Naive thymus-derived CD4-positive, alpha-beta T cell (primary cell): ENCODE measurements at regions not wholly inside any gene's neighbourhood (a gene's known extent, or its start where the extent isn't known, plus 50 kb on each side); places are given as distances from the start of the nearest gene placed in this dataset.
"Not testable (repeated sequence)": the region's sequence is repeated elsewhere in the genome, so short reads cannot be mapped to it uniquely, and the experiment has no call there.

Experiments
- ATAC-seq: fragments of 150-1000 bp; cut with Tn5 transposase; 2 replicates; pipeline ENCODE4 v1.10.0; 2021; ENCODE audit warnings: mild to moderate bottlenecking, moderate library complexity
- CTCF ChIA-PET: fragments of 350-600 bp; sonication (Branson Sonifier 250); formaldehyde crosslinking; loops from one replicate; lab custom pipeline; 2021; ENCODE audit warnings: antibody characterized with exemption; lab: Charles Lee
- POLR2A ChIA-PET: fragments of 350-600 bp; sonication (Branson Sonifier 250); formaldehyde crosslinking; loops from one replicate; lab custom pipeline; 2021; ENCODE audit warnings: antibody characterized with exemption, inconsistent platforms; lab: Charles Lee
- DNase-seq, 9 donors: peaks; one replicate each; pipeline versions ENCODE4 v3.0.0 to v3.0.0-alpha.2; 2020 to 2022; ENCODE audit warnings: mixed read lengths in 1 of 9
- H3K27ac ChIP-seq: one replicate; pipeline ENCODE4 v1.7.0; 2013; ENCODE audit warnings: mild to moderate bottlenecking, low read depth, low read length, moderate library complexity
- H3K27me3 ChIP-seq, 2 donors: one replicate each; pipeline ENCODE4 v1.7.0; 2013; ENCODE audit warnings: low read length in 2 of 2, mild to moderate bottlenecking in 2 of 2, moderate library complexity in 2 of 2; ENCODE audit not compliant: control insufficient read depth in 2 of 2, insufficient read depth in 2 of 2
- H3K36me3 ChIP-seq, 3 experiments: 1 replicate in 2 of 3; 2 replicates in 1 of 3; pipeline ENCODE4 v1.7.0; 2013; ENCODE audit warnings: low read length in 3 of 3, mild to moderate bottlenecking in 3 of 3, moderate library complexity in 1 of 3; ENCODE audit not compliant: insufficient read depth in 3 of 3, control insufficient read depth in 2 of 3
- H3K4me1 ChIP-seq, 2 donors: one replicate each; pipeline ENCODE4 v1.7.0; 2013; ENCODE audit warnings: low read length in 2 of 2, mild to moderate bottlenecking in 2 of 2, moderate library complexity in 1 of 2; ENCODE audit not compliant: control insufficient read depth in 2 of 2, insufficient read depth in 2 of 2
- H3K4me3 ChIP-seq: 2 replicates; pipeline ENCODE4 v1.7.0; 2013; ENCODE audit warnings: mild to moderate bottlenecking, low read length
- H3K9me3 ChIP-seq, 3 experiments: 1 replicate in 2 of 3; 2 replicates in 1 of 3; pipeline ENCODE4 v1.7.0; 2013; ENCODE audit warnings: low read length in 3 of 3; ENCODE audit not compliant: control insufficient read depth in 2 of 3
- H3K27ac Mint-ChIP-seq, 9 donors: one replicate each; pipeline ENCODE4 v1.8.0; 2020 to 2022; ENCODE audit warnings: mixed read lengths in 9 of 9, mild to moderate bottlenecking in 8 of 9, moderate library complexity in 5 of 9, inconsistent platforms in 2 of 9
- H3K27me3 Mint-ChIP-seq, 5 donors: one replicate each; pipeline ENCODE4 v1.8.0; 2021 to 2022; ENCODE audit warnings: mixed read lengths in 5 of 5, mild to moderate bottlenecking in 1 of 5
- H3K36me3 Mint-ChIP-seq, 5 donors: one replicate each; pipeline ENCODE4 v1.8.0; 2020 to 2022; ENCODE audit warnings: mixed read lengths in 5 of 5, mild to moderate bottlenecking in 3 of 5, inconsistent platforms in 1 of 5
- H3K4me1 Mint-ChIP-seq, 7 donors: one replicate each; pipeline ENCODE4 v1.8.0; 2020 to 2022; ENCODE audit warnings: mixed read lengths in 7 of 7, mild to moderate bottlenecking in 3 of 7, inconsistent platforms in 1 of 7
- H3K4me3 Mint-ChIP-seq, 10 donors: one replicate each; pipeline ENCODE4 v1.8.0; 2020 to 2022; ENCODE audit warnings: mild to moderate bottlenecking in 10 of 10, mixed read lengths in 10 of 10, moderate library complexity in 6 of 10, inconsistent platforms in 2 of 10
- H3K9me3 Mint-ChIP-seq, 11 donors: one replicate each; pipeline ENCODE4 v1.8.0; 2020 to 2022; ENCODE audit warnings: mixed read lengths in 11 of 11, mild to moderate bottlenecking in 4 of 11, inconsistent platforms in 1 of 11, moderate library complexity in 1 of 11
- intact Hi-C, 2 donors: fragments of 100-400 bp; cut with micrococcal nuclease; formaldehyde crosslinking; loops; one replicate each; pipeline ENCODE4 v1.15.1; 2023

GRCh38 chr1:96562094-96562493 is 159.5 kb upstream of the PTBP2 start:
- H3K9me3 ChIP-seq: no peaks in the 10 kb centered on the region
- intact Hi-C loops: no loop called here
- H3K4me1 ChIP-seq: no peaks in the 10 kb centered on the region
- Mint-ChIP-seq H3K27me3 (peaks cover 0 to 12% (median 9%) of the 10 kb centered on the region in 5 donors), H3K9me3 (peaks cover 0 to 8% (median 0%) of the 10 kb centered on the region in 11 donors), H3K4me3 (no peak overlapping the region), H3K27ac (no peak overlapping the region), H3K4me1 (no peaks in the 10 kb centered on the region), H3K36me3 (no peaks in the 10 kb centered on the region)
- no peaks in the 10 kb centered on the region for H3K27me3 ChIP-seq
- ATAC-seq (no peak), DNase-seq (no peak)
- no peak overlapping the region for H3K27ac ChIP-seq
- ChIA-PET POLR2A (no interaction called here), CTCF (no interaction called here)
- no peak overlapping the region for H3K4me3 ChIP-seq
- H3K36me3 ChIP-seq: no peaks in the 10 kb centered on the region

GRCh38 chr1:96564401-96564800 is 157.2 kb upstream of the PTBP2 start:
- H3K27ac Mint-ChIP-seq, intact Hi-C loops, ATAC-seq: not testable (repeated sequence)

DNA sequence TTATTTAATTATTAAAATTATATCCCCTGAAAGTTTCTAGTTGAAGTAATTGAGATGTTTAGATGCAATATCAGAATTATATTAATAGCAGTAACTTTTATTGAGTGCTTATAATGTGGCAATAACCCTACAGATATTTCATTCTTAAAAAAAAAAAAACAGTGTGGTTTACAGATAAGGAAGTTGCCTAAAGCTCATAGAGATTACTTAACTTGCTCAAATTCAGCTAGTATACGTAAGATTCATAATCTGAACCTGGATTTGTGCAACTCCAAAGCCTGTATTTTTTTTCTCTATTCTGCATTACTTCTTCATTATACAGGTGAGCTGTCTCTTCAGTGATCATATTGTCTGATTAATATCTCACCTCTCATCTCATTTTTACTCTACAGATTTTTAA is 156.0 kb upstream of the PTBP2 start:
- Mint-ChIP-seq H3K36me3 (no peaks in the 10 kb centered on the region), H3K9me3 (peaks cover 0 to 8% (median 0%) of the 10 kb centered on the region in 11 donors), H3K27ac (no peak overlapping the region), H3K4me3 (no peak overlapping the region), H3K4me1 (no peaks in the 10 kb centered on the region), H3K27me3 (peaks cover 0 to 12% (median 9%) of the 10 kb centered on the region in 5 donors)
- ATAC-seq: no peak
- intact Hi-C loops: no loop called here
- Histone ChIP-seq H3K4me1 (no peaks in the 10 kb centered on the region), H3K27ac (no peak overlapping the region), H3K27me3 (no peaks in the 10 kb centered on the region), H3K4me3 (no peak overlapping the region), H3K36me3 (no peaks in the 10 kb centered on the region), H3K9me3 (no peaks in the 10 kb centered on the region)
- no peak for DNase-seq
- CTCF ChIA-PET: no interaction called here
- POLR2A ChIA-PET: no interaction called here

More at GRCh38 chr1:96564401-96564800, 157.2 kb upstream of the PTBP2 start:
- H3K9me3 ChIP-seq, DNase-seq, H3K9me3 Mint-ChIP-seq, H3K4me1 ChIP-seq, POLR2A ChIA-PET, H3K27me3 ChIP-seq, H3K4me1 Mint-ChIP-seq, CTCF ChIA-PET, H3K27ac ChIP-seq, H3K4me3 Mint-ChIP-seq, H3K4me3 ChIP-seq, H3K36me3 ChIP-seq, H3K36me3 Mint-ChIP-seq: not testable (repeated sequence)
- H3K27me3 Mint-ChIP-seq: peaks cover 0 to 10% (median 9%) of the 10 kb centered on the region in 5 donors

DNA sequence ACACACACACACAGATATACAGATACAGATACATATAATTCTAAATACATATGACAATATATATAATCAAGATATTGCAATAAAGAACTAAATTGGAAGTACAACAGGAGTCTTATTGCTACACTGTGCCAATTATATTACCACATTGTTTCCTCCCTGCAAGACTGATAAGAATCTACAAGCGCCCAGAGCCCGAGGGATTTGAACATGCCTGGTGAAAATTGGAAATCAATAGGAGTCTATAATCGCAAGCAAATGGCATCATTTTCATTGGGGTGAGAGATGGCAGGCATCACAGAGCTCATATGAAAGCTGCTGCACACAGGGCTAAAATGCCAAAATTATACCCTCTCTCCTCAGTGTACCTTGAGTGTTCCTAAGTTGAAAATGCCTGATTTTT is 152.9 kb upstream of the PTBP2 start:
- no peaks in the 10 kb centered on the region for H3K4me1 ChIP-seq
- H3K4me3 Mint-ChIP-seq: no peak overlapping the region
- no peaks in the 10 kb centered on the region for H3K9me3 ChIP-seq
- intact Hi-C loops: no loop called here
- no peak overlapping the region for H3K4me3 ChIP-seq
- no peaks in the 10 kb centered on the region for H3K27me3 ChIP-seq
- H3K27me3 Mint-ChIP-seq: peaks cover 0 to 18% (median 7%) of the 10 kb centered on the region in 5 donors
- no peaks in the 10 kb centered on the region for H3K36me3 ChIP-seq
- CTCF ChIA-PET: no interaction called here
- H3K27ac ChIP-seq: no peak overlapping the region
- ATAC-seq (no peak), DNase-seq (no peak)
- H3K36me3 Mint-ChIP-seq: no peaks in the 10 kb centered on the region
- H3K4me1 Mint-ChIP-seq: no peaks in the 10 kb centered on the region
- H3K9me3 Mint-ChIP-seq: peaks cover 0 to 5% (median 0%) of the 10 kb centered on the region in 11 donors
- H3K27ac Mint-ChIP-seq: no peak overlapping the region
- POLR2A ChIA-PET: no interaction called here

GRCh38 chr1:96569288-96569687 is 152.3 kb upstream of the PTBP2 start:
- no peaks in the 10 kb centered on the region for H3K4me1 Mint-ChIP-seq
- H3K27ac ChIP-seq: no peak overlapping the region
- no peak overlapping the region for H3K4me3 ChIP-seq
- H3K4me3 Mint-ChIP-seq: no peak overlapping the region
- H3K9me3 Mint-ChIP-seq: peaks cover 0 to 2% (median 0%) of the 10 kb centered on the region in 11 donors
- ChIA-PET CTCF (no interaction called here), POLR2A (no interaction called here)
- peaks cover 0 to 22% (median 8%) of the 10 kb centered on the region in 5 donors for H3K27me3 Mint-ChIP-seq
- H3K27ac Mint-ChIP-seq: no peak overlapping the region
- no peaks in the 10 kb centered on the region for H3K36me3 Mint-ChIP-seq
- no peaks in the 10 kb centered on the region for H3K27me3 ChIP-seq
- H3K36me3 ChIP-seq: no peaks in the 10 kb centered on the region
- intact Hi-C loops: no loop called here
- DNase-seq (no peak), ATAC-seq (no peak)
- no peaks in the 10 kb centered on the region for H3K9me3 ChIP-seq
- no peaks in the 10 kb centered on the region for H3K4me1 ChIP-seq

GRCh38 chr1:96579636-96580035 is 141.9 kb upstream of the PTBP2 start:
- POLR2A ChIA-PET: no interaction called here
- H3K4me1 Mint-ChIP-seq: no peaks in the 10 kb centered on the region
- H3K27ac ChIP-seq: no peak overlapping the region
- H3K27me3 Mint-ChIP-seq: peaks cover 0 to 19% (median 3%) of the 10 kb centered on the region in 5 donors
- H3K9me3 Mint-ChIP-seq: peaks cover 0 to 4% (median 0%) of the 10 kb centered on the region in 11 donors
- CTCF ChIA-PET: no interaction called here
- H3K27ac Mint-ChIP-seq: no peak overlapping the region
- no peaks in the 10 kb centered on the region for H3K36me3 Mint-ChIP-seq
- ATAC-seq (no peak), DNase-seq (no peak)
- H3K4me3 ChIP-seq: no peak overlapping the region
- no peaks in the 10 kb centered on the region for H3K4me1 ChIP-seq
- no peaks in the 10 kb centered on the region for H3K27me3 ChIP-seq
- intact Hi-C loops: no loop called here
- H3K9me3 ChIP-seq: no peaks in the 10 kb centered on the region
- H3K4me3 Mint-ChIP-seq: no peak overlapping the region
- H3K36me3 ChIP-seq: no peaks in the 10 kb centered on the region

DNA sequence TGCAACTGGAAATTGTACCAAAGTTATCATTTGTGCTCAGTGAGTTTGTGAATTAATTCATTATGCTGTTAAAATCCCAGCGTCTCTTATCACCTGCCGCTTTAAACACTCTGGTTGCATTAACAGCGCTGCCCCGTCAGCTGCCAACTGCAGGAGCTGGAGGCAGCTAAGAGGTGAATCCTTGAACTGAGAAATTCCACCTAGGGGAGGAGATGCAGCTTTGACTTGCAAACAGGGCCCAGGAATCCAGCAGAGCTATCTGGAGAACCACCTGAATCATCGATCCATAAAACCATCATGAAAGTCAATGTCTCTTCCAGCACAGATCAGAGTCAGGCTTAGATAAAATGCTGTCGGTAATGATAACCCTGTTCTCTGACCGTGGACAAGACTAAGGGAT is 140.7 kb upstream of the PTBP2 start:
- no peaks in the 10 kb centered on the region for H3K9me3 ChIP-seq
- ChIA-PET POLR2A (no interaction called here), CTCF (no interaction called here)
- H3K27ac ChIP-seq: no peak overlapping the region
- Mint-ChIP-seq H3K36me3 (no peaks in the 10 kb centered on the region), H3K27ac (no peak overlapping the region), H3K4me1 (no peaks in the 10 kb centered on the region), H3K4me3 (no peak overlapping the region), H3K9me3 (peaks cover 0 to 4% (median 0%) of the 10 kb centered on the region in 11 donors), H3K27me3 (peaks cover 0 to 9% (median 3%) of the 10 kb centered on the region in 5 donors)
- H3K27me3 ChIP-seq: no peaks in the 10 kb centered on the region
- ATAC-seq (no peak), DNase-seq (no peak)
- H3K36me3 ChIP-seq: no peaks in the 10 kb centered on the region
- intact Hi-C loops: no loop called here
- H3K4me3 ChIP-seq: no peak overlapping the region
- H3K4me1 ChIP-seq: no peaks in the 10 kb centered on the region
